GM12892 (cell line): ENCODE measurements at regions not wholly inside any gene's neighbourhood (a gene's known extent, or its start where the extent isn't known, plus 50 kb on each side); places are given as distances from the start of the nearest gene placed in this dataset.

ENCODE experiments used
- DNase-seq: peaks from one replicate; pipeline ENCODE4 v3.0.0; 2011; ENCODE audit not compliant: insufficient read length
- FAIRE-seq: peaks from 2 replicates; lab custom pipeline; 2011; peaks lifted over from hg19 to GRCh38; lab: Jason Lieb, UNC
- POLR2A ChIP-seq: IDR thresholded peaks from 2 replicates; pipeline ENCODE4 v1.6.1; 2011; ENCODE audit warnings: low read depth, low read length, control low read depth
- POLR2AphosphoS5 ChIP-seq: IDR thresholded peaks from 2 replicates; pipeline ENCODE4 v1.6.1; 2011; ENCODE audit warnings: low read depth, low read length, control low read depth
- TAF1 ChIP-seq: IDR thresholded peaks from 2 replicates; pipeline ENCODE4 v1.6.1; 2011; ENCODE audit warnings: low read depth, mild to moderate bottlenecking, control low read depth, low read length, borderline replicate concordance

- TF ChIP-seq TAF1 (no peak), POLR2AphosphoS5 (no peak), POLR2A (no peak)
- no peak for FAIRE-seq
These were observed 184.5 kb upstream of the TMPRSS15 start for GRCh38 chr21:18588001-18588662.

GRCh38 chr21:18601146-18601545, 197.6 kb upstream of the TMPRSS15 start:
- DNase-seq (no peak), FAIRE-seq (no peak)

More at GRCh38 chr21:18588001-18588662, 184.5 kb upstream of the TMPRSS15 start:
- DNase-seq = no peak

GRCh38 chr21:18602711-18603110, 199.1 kb upstream of the TMPRSS15 start:
- DNase-seq = no peak
- TF ChIP-seq POLR2A = no peak
- no peak for TF ChIP-seq POLR2AphosphoS5
- no peak for TF ChIP-seq TAF1
- no peak for FAIRE-seq

More at GRCh38 chr21:18601146-18601545, 197.6 kb upstream of the TMPRSS15 start:
- TF ChIP-seq TAF1 = no peak
- TF ChIP-seq POLR2A = no peak
- no peak for TF ChIP-seq POLR2AphosphoS5

- no peak for TF ChIP-seq POLR2AphosphoS5
- DNase-seq (no peak), FAIRE-seq (no peak)
These were observed 199.7 kb upstream of the TMPRSS15 start for GRCh38 chr21:18603261-18603660.

GRCh38 chr21:18603980-18604379, 200.4 kb upstream of the TMPRSS15 start:
- DNase-seq (no peak), FAIRE-seq (no peak)
- TF ChIP-seq POLR2AphosphoS5 = no peak

- DNase-seq (no peak), FAIRE-seq (no peak)
- TF ChIP-seq POLR2A = no peak
- TF ChIP-seq POLR2AphosphoS5 = no peak
- TF ChIP-seq TAF1 = no peak
These were observed 204.6 kb upstream of the TMPRSS15 start for GRCh38 chr21:18608226-18608625.

GRCh38 chr21:18614303-18614702, 210.7 kb upstream of the TMPRSS15 start:
- no peak for DNase-seq
- no peak for TF ChIP-seq TAF1
- no peak for TF ChIP-seq POLR2A
- TF ChIP-seq POLR2AphosphoS5 = no peak
- FAIRE-seq = no peak

- DNase-seq (no peak), FAIRE-seq (no peak)
- TF ChIP-seq POLR2A (no peak), TAF1 (no peak), POLR2AphosphoS5 (no peak)
These were observed 213.7 kb upstream of the TMPRSS15 start for GRCh38 chr21:18617291-18617690.

GRCh38 chr21:18620436-18620835, 216.9 kb upstream of the TMPRSS15 start:
- FAIRE-seq = no peak
- TF ChIP-seq POLR2A (no peak), TAF1 (no peak), POLR2AphosphoS5 (no peak)
- no peak for DNase-seq

GRCh38 chr21:18622383-18622782, 218.8 kb upstream of the TMPRSS15 start:
- FAIRE-seq (no peak), DNase-seq (no peak)
- TF ChIP-seq POLR2A (no peak), TAF1 (no peak)

- FAIRE-seq (no peak), DNase-seq (no peak)
- TF ChIP-seq POLR2A = no peak
- no peak for TF ChIP-seq POLR2AphosphoS5
- no peak for TF ChIP-seq TAF1
These were observed 226.9 kb upstream of the TMPRSS15 start for GRCh38 chr21:18630446-18630845.

- no peak for FAIRE-seq
- DNase-seq = no peak
- no peak for TF ChIP-seq POLR2A
- TF ChIP-seq POLR2AphosphoS5 = no peak
- TF ChIP-seq TAF1 = no peak
These were observed 233.3 kb upstream of the TMPRSS15 start for GRCh38 chr21:18636897-18637296.

- DNase-seq = no peak
- TF ChIP-seq TAF1 (no peak), POLR2A (no peak), POLR2AphosphoS5 (no peak)
- no peak for FAIRE-seq
These were observed 242.5 kb upstream of the TMPRSS15 start for GRCh38 chr21:18646116-18646515.

- FAIRE-seq = no peak
- TF ChIP-seq TAF1 (no peak), POLR2A (no peak), POLR2AphosphoS5 (no peak)
- DNase-seq = no peak
These were observed 252.3 kb upstream of the TMPRSS15 start for GRCh38 chr21:18655931-18656330.
